ENCODE measurements at regions not wholly inside any gene's neighbourhood (a gene's known extent, or its start where the extent isn't known, plus 50 kb on each side); places are given as distances from the start of the nearest gene placed in this dataset.

- Histone ChIP-seq H3K9me3 (ENCODE audit: control insufficient read depth, insufficient read depth, low read length) (no peaks in the 10 kb centered on the region), H3K27me3 (ENCODE audit: control insufficient read depth, insufficient read depth, low read length) (no peaks in the 10 kb centered on the region), H3K27ac (ENCODE audit: low read depth, low read length) (no peak overlapping the region), H3K4me3 (ENCODE audit: low read depth, low read length) (no peak overlapping the region)
- POLR2A ChIA-PET = no interaction called here
- no peak for DNase-seq (ENCODE audit: low read depth, low spot score)
- no peak for TF ChIP-seq CTCF (IDR thresholded peaks at IDR 0.05; ENCODE audit: low read depth, low read length)
- CTCF ChIA-PET = no interaction called here
Observed at GRCh38 chr3:180378496-180378895, 223.5 kb upstream of the TTC14 start.

GRCh38 chr3:180382638-180383180, 219.3 kb upstream of the TTC14 start:
- no peak overlapping the region for H3K27ac ChIP-seq (ENCODE audit: low read depth, low read length)
- ChIA-PET CTCF (no interaction called here), POLR2A (no interaction called here)
- TF ChIP-seq CTCF (IDR thresholded peaks at IDR 0.05; ENCODE audit: low read depth, low read length) = no peak
- no peak for DNase-seq (ENCODE audit: low read depth, low spot score)
- H3K27me3 ChIP-seq (ENCODE audit: control insufficient read depth, insufficient read depth, low read length) = no peaks in the 10 kb centered on the region
- H3K4me3 ChIP-seq (ENCODE audit: low read depth, low read length) = no peak overlapping the region
- H3K9me3 ChIP-seq (ENCODE audit: control insufficient read depth, insufficient read depth, low read length) = no peaks in the 10 kb centered on the region

GRCh38 chr3:180383332-180384020, 218.5 kb upstream of the TTC14 start:
- TF ChIP-seq CTCF (IDR thresholded peaks at IDR 0.05; ENCODE audit: low read depth, low read length) = no peak
- no peak for DNase-seq (ENCODE audit: low read depth, low spot score)
- Histone ChIP-seq H3K27me3 (ENCODE audit: control insufficient read depth, insufficient read depth, low read length) (no peaks in the 10 kb centered on the region), H3K4me3 (ENCODE audit: low read depth, low read length) (no peak overlapping the region), H3K27ac (ENCODE audit: low read depth, low read length) (no peak overlapping the region), H3K9me3 (ENCODE audit: control insufficient read depth, insufficient read depth, low read length) (no peaks in the 10 kb centered on the region)
- ChIA-PET CTCF (no interaction called here), POLR2A (no interaction called here)

- no peaks in the 10 kb centered on the region for H3K9me3 ChIP-seq (ENCODE audit: control insufficient read depth, insufficient read depth, low read length)
- POLR2A ChIA-PET = no interaction called here
- no peak overlapping the region for H3K27ac ChIP-seq (ENCODE audit: low read depth, low read length)
- CTCF ChIA-PET = interaction anchor here (1.5 kb wide), 1 partner anchor 579 kb away, joined by 5 read pairs; no protein-coding TSS in a partner anchor
- TF ChIP-seq CTCF (IDR thresholded peaks at IDR 0.05; ENCODE audit: low read depth, low read length) = no peak
- DNase-seq (ENCODE audit: low read depth, low spot score) = no peak
- H3K27me3 ChIP-seq (ENCODE audit: control insufficient read depth, insufficient read depth, low read length) = no peaks in the 10 kb centered on the region
- no peak overlapping the region for H3K4me3 ChIP-seq (ENCODE audit: low read depth, low read length)
Observed at GRCh38 chr3:180390313-180390712, 211.7 kb upstream of the TTC14 start.

- ChIA-PET POLR2A (no interaction called here), CTCF (interaction anchor here (1.5 kb wide), 1 partner anchor 580 kb away, joined by 5 read pairs; no protein-coding TSS in a partner anchor)
- TF ChIP-seq CTCF (IDR thresholded peaks at IDR 0.05; ENCODE audit: low read depth, low read length) = no peak
- H3K27ac ChIP-seq (ENCODE audit: low read depth, low read length) = no peak overlapping the region
- DNase-seq (ENCODE audit: low read depth, low spot score) = no peak
- no peaks in the 10 kb centered on the region for H3K27me3 ChIP-seq (ENCODE audit: control insufficient read depth, insufficient read depth, low read length)
- H3K4me3 ChIP-seq (ENCODE audit: low read depth, low read length) = no peak overlapping the region
- H3K9me3 ChIP-seq (ENCODE audit: control insufficient read depth, insufficient read depth, low read length) = no peaks in the 10 kb centered on the region
Observed at GRCh38 chr3:180391001-180391400, 211.0 kb upstream of the TTC14 start.
